H9 (cell line): ENCODE measurements at regions not wholly inside any gene's neighbourhood (a gene's known extent, or its start where the extent isn't known, plus 50 kb on each side); places are given as distances from the start of the nearest gene placed in this dataset.

Source experiments
- DNase-seq: peaks from one replicate; pipeline ENCODE4 v3.0.0-alpha.2; 2017
- H2AFZ ChIP-seq: one replicate; pipeline ENCODE4 v1.6.1; 2013; ENCODE audit warnings: mild to moderate bottlenecking, low read length, control low read depth, moderate library complexity
- H2AK5ac ChIP-seq: 2 replicates; pipeline ENCODE4 v1.6.1; 2013; ENCODE audit warnings: low read length, control low read depth, mixed read lengths; ENCODE audit not compliant: insufficient read length
- H2BK120ac ChIP-seq: one replicate; pipeline ENCODE4 v1.6.1; 2013; ENCODE audit warnings: low read depth, mild to moderate bottlenecking, low read length, control low read depth, inconsistent platforms; ENCODE audit not compliant: poor library complexity, severe bottlenecking
- H2BK12ac ChIP-seq: 2 replicates; pipeline ENCODE4 v1.6.1; 2013; ENCODE audit warnings: low read length, control low read depth, mixed read lengths, low read depth; ENCODE audit not compliant: insufficient read length
- H2BK15ac ChIP-seq: 2 replicates; pipeline ENCODE4 v1.6.1; 2013; ENCODE audit warnings: low read depth, low read length, control low read depth
- H2BK20ac ChIP-seq: one replicate; pipeline ENCODE4 v1.6.1; 2013; ENCODE audit warnings: low read depth, mild to moderate bottlenecking, low read length, control low read depth, inconsistent platforms; ENCODE audit not compliant: poor library complexity, severe bottlenecking
- H2BK5ac ChIP-seq: 2 replicates; pipeline ENCODE4 v1.6.1; 2013; ENCODE audit warnings: low read length, control low read depth, mixed read lengths; ENCODE audit not compliant: insufficient read length
- H3K14ac ChIP-seq: 2 replicates; pipeline ENCODE4 v1.6.1; 2013; ENCODE audit warnings: low read length, control low read depth; ENCODE audit not compliant: insufficient read depth
- H3K18ac ChIP-seq: 2 replicates; pipeline ENCODE4 v1.6.1; 2013; ENCODE audit warnings: low read depth, mild to moderate bottlenecking, mixed read lengths, low read length, control low read depth; ENCODE audit not compliant: insufficient read length
- H3K23ac ChIP-seq: 2 replicates; pipeline ENCODE4 v1.6.1; 2013; ENCODE audit warnings: low read length, control low read depth, mixed read lengths, low read depth; ENCODE audit not compliant: insufficient read length
- H3K23me2 ChIP-seq: 2 replicates; pipeline ENCODE4 v1.6.1; 2013; ENCODE audit warnings: low read depth, mild to moderate bottlenecking, mixed read lengths, low read length, control low read depth; ENCODE audit not compliant: insufficient read length, poor library complexity, severe bottlenecking
- H3K27ac ChIP-seq: 2 replicates; pipeline ENCODE4 v1.5.1; 2013; ENCODE audit warnings: low read length, control low read depth, mixed read lengths, low read depth; ENCODE audit not compliant: insufficient read length
- H3K27me3 ChIP-seq: 2 replicates; pipeline ENCODE4 v1.6.1; 2013; ENCODE audit warnings: low read length, control low read depth, inconsistent platforms; ENCODE audit not compliant: insufficient read depth
- H3K4ac ChIP-seq: 2 replicates; pipeline ENCODE4 v1.6.1; 2013; ENCODE audit warnings: low read depth, mild to moderate bottlenecking, control low read depth, inconsistent platforms, low read length, moderate library complexity
- H3K4me1 ChIP-seq: 2 replicates; pipeline ENCODE4 v1.6.1; 2013; ENCODE audit warnings: low read length, control low read depth, inconsistent platforms; ENCODE audit not compliant: insufficient read depth
- H3K4me2 ChIP-seq: 2 replicates; pipeline ENCODE4 v1.6.1; 2013; ENCODE audit warnings: low read length, control low read depth, mixed read lengths; ENCODE audit not compliant: insufficient read length, insufficient read depth
- H3K56ac ChIP-seq: 2 replicates; pipeline ENCODE4 v1.6.1; 2013; ENCODE audit warnings: low read depth, mild to moderate bottlenecking, mixed read lengths, low read length, control low read depth; ENCODE audit not compliant: insufficient read length
- H3K79me1 ChIP-seq: 2 replicates; pipeline ENCODE4 v1.6.1; 2013; ENCODE audit warnings: low read depth, mild to moderate bottlenecking, moderate library complexity, low read length, control low read depth, inconsistent platforms; ENCODE audit not compliant: insufficient read depth, poor library complexity, severe bottlenecking
- H3K79me2 ChIP-seq: 2 replicates; pipeline ENCODE4 v1.6.1; 2013; ENCODE audit warnings: low read length, control low read depth, inconsistent platforms; ENCODE audit not compliant: insufficient read depth
- H3K9ac ChIP-seq: 2 replicates; pipeline ENCODE4 v1.6.1; 2013; ENCODE audit warnings: low read length, control low read depth, mixed read lengths; ENCODE audit not compliant: insufficient read length; ENCODE audit errors: extremely low read depth
- H3K9me3 ChIP-seq: one replicate; pipeline ENCODE4 v1.6.1; 2013; ENCODE audit warnings: low read depth, low read length, inconsistent platforms; ENCODE audit not compliant: control insufficient read depth
- H3T11ph ChIP-seq: one replicate; pipeline ENCODE4 v1.6.1; 2013; ENCODE audit warnings: mild to moderate bottlenecking, low read length, control low read depth, inconsistent platforms
- H4K20me1 ChIP-seq: one replicate; pipeline ENCODE4 v1.6.1; 2013; ENCODE audit not compliant: control insufficient read depth, insufficient read length, insufficient read depth
- H4K5ac ChIP-seq: 2 replicates; pipeline ENCODE4 v1.6.1; 2013; ENCODE audit warnings: low read depth, mild to moderate bottlenecking, mixed read lengths, low read length, control low read depth; ENCODE audit not compliant: insufficient read length
- H4K8ac ChIP-seq: replicated peaks from 2 replicates; pipeline ENCODE4 v1.6.1; 2013; ENCODE audit warnings: low read length, control low read depth, mixed read lengths, low read depth; ENCODE audit not compliant: insufficient read length
- H4K91ac ChIP-seq: 2 replicates; pipeline ENCODE4 v1.6.1; 2013; ENCODE audit warnings: low read depth, mild to moderate bottlenecking, moderate library complexity, mixed read lengths, low read length, control low read depth; ENCODE audit not compliant: insufficient read length
- H3K27ac Mint-ChIP-seq, 3 experiments: 2 replicates in 2 of 3; 3 replicates in 1 of 3; pipeline ENCODE4 v1.8.0; 2020 to 2021; ENCODE audit warnings: mixed read lengths in 3 of 3, mild to moderate bottlenecking in 1 of 3, moderate library complexity in 1 of 3
- H3K27me3 Mint-ChIP-seq: 2 replicates; pipeline ENCODE4 v1.8.0; 2021; ENCODE audit warnings: low read depth, mild to moderate bottlenecking, moderate library complexity, mixed read lengths
- H3K36me3 Mint-ChIP-seq, 3 experiments: 2 replicates in 2 of 3; 3 replicates in 1 of 3; pipeline ENCODE4 v1.8.0; 2020 to 2021; ENCODE audit warnings: low read depth in 3 of 3, mixed read lengths in 3 of 3; ENCODE audit not compliant: insufficient read depth in 1 of 3
- H3K4me1 Mint-ChIP-seq, 2 experiments: 2 replicates each; pipeline ENCODE4 v1.8.0; 2020; ENCODE audit warnings: mixed read lengths in 2 of 2
- H3K4me3 Mint-ChIP-seq, 2 experiments: 2 replicates in 1 of 2; 3 replicates in 1 of 2; pipeline ENCODE4 v1.8.0; 2020 to 2021; ENCODE audit warnings: mild to moderate bottlenecking in 2 of 2, mixed read lengths in 2 of 2, moderate library complexity in 1 of 2
- H3K9me3 Mint-ChIP-seq, 2 experiments: 2 replicates in 1 of 2; 3 replicates in 1 of 2; pipeline ENCODE4 v1.8.0; 2020; ENCODE audit warnings: mild to moderate bottlenecking in 2 of 2, mixed read lengths in 2 of 2, moderate library complexity in 1 of 2
- CTCF ChIP-seq: fragments of 200-600 bp; sonication (generic); conservative IDR thresholded peaks from 3 replicates; pipeline ENCODE4 v1.8.0; 2021; ENCODE audit warnings: antibody characterized with exemption, mild to moderate bottlenecking
- WGBS: extraction: QIAGEN DNeasy Blood & Tissue Kit; methylation state at CpG from one replicate; pipeline ENCODE4 v1.1.7; 2013; ENCODE audit warnings: missing lambda C conversion rate, low lambda C conversion rate, mixed read lengths; ENCODE audit not compliant: insufficient read length; ENCODE audit errors: extremely low coverage; 5-methylcytosine and 5-hydroxymethylcytosine counted together

DNA sequence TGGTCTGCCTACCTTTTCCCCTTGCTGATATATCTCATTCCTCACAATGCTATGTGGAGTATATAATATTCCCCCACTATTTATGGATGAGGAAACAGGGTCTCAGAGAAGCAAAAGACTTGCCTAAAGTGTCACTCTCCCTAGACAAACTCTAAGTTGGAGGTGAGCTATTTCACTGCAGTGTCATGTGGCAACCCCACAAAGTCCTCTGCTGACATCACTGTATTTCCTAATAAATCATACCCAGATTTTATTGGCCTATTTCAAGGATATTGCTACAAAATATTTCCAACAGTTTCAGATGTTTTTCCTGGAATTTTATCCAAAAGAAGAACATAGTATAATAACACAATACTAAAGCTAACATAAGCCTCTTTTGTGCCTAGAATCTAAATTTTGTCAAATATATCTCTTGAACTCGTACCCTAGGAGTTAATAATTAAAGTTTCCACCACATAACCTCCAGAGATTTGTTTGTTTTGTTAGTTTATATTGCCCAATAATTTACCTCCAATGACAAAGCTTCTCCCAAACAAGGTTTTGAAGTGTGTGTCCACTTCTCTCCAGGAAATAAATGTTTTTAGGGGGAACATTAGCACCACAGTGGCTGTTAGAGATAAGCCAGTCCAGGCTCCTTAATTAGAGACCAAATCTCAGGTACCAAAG, 215.1 kb downstream of the ASCL1 start:
- no peak overlapping the region for H3K4ac ChIP-seq
- H2BK15ac ChIP-seq = no peak overlapping the region
- Mint-ChIP-seq H3K4me3 (no peak overlapping the region), H3K9me3 (no peaks in the 10 kb centered on the region), H3K27ac (no peak overlapping the region), H3K27me3 (no peaks in the 10 kb centered on the region), H3K4me1 (no peaks in the 10 kb centered on the region), H3K36me3 (no peaks in the 10 kb centered on the region; a peak in 1 of 7 replicates)
- no peak overlapping the region for H3K27ac ChIP-seq
- no peak overlapping the region for H2BK20ac ChIP-seq
- H3K79me2 ChIP-seq = no peaks in the 10 kb centered on the region
- no peaks in the 10 kb centered on the region for H3K23me2 ChIP-seq
- no peak overlapping the region for H4K5ac ChIP-seq
- H2BK5ac ChIP-seq = no peak overlapping the region
- no peak overlapping the region for H3K23ac ChIP-seq
- H3K9me3 ChIP-seq = no peaks in the 10 kb centered on the region
- no peaks in the 10 kb centered on the region for H3K79me1 ChIP-seq
- H3K4me1 ChIP-seq = no peaks in the 10 kb centered on the region
- no peak overlapping the region for H2BK120ac ChIP-seq
- no peak overlapping the region for H2AK5ac ChIP-seq
- H3T11ph ChIP-seq = no peak overlapping the region
- no CpG with 5 or more reads among the region's 1 CpG for WGBS
- H3K14ac ChIP-seq = no peak overlapping the region
- no peak overlapping the region for H4K8ac ChIP-seq
- no peaks in the 10 kb centered on the region for H3K27me3 ChIP-seq
- TF ChIP-seq CTCF = no peak
- no peak overlapping the region for H3K56ac ChIP-seq
- H2AFZ ChIP-seq = no peak overlapping the region
- no peak for DNase-seq
- no peak overlapping the region for H2BK12ac ChIP-seq
- H4K20me1 ChIP-seq = no peaks in the 10 kb centered on the region
- no peak overlapping the region for H4K91ac ChIP-seq
- no peak overlapping the region for H3K4me2 ChIP-seq
- H3K9ac ChIP-seq = no peak overlapping the region
- H3K18ac ChIP-seq = no peak overlapping the region
